HFFc6 (cell line): ENCODE measurements at regions not wholly inside any gene's neighbourhood (a gene's known extent, or its start where the extent isn't known, plus 50 kb on each side); places are given as distances from the start of the nearest gene placed in this dataset.

ENCODE experiments used
- DNase-seq: peaks from one replicate; pipeline ENCODE4 v3.0.0-alpha.2; 2018
- H3K27ac Mint-ChIP-seq: 2 replicates; pipeline ENCODE4 v1.8.0; 2020; ENCODE audit warnings: mild to moderate bottlenecking, mixed read lengths
- H3K27me3 Mint-ChIP-seq: 2 replicates; pipeline ENCODE4 v1.8.0; 2021; ENCODE audit warnings: mild to moderate bottlenecking, moderate library complexity, mixed read lengths; ENCODE audit not compliant: insufficient read depth
- H3K36me3 Mint-ChIP-seq: 2 replicates; pipeline ENCODE4 v1.8.0; 2021; ENCODE audit warnings: low read depth, mixed read lengths
- H3K4me1 Mint-ChIP-seq: 2 replicates; pipeline ENCODE4 v1.8.0; 2020; ENCODE audit warnings: low read depth, mixed read lengths
- H3K4me3 Mint-ChIP-seq: 2 replicates; pipeline ENCODE4 v1.8.0; 2020; ENCODE audit warnings: mild to moderate bottlenecking, moderate library complexity, mixed read lengths
- H3K9me3 Mint-ChIP-seq: 2 replicates; pipeline ENCODE4 v1.8.0; 2020; ENCODE audit warnings: mild to moderate bottlenecking, mixed read lengths
- TF ChIP-seq, protein P1 (sequence below): fragments of 200-600 bp; sonication (generic); IDR thresholded peaks from 2 replicates; pipeline ENCODE4 v1.5.0; 2021; ENCODE audit warnings: antibody characterized with exemption, mild to moderate bottlenecking

DNA sequence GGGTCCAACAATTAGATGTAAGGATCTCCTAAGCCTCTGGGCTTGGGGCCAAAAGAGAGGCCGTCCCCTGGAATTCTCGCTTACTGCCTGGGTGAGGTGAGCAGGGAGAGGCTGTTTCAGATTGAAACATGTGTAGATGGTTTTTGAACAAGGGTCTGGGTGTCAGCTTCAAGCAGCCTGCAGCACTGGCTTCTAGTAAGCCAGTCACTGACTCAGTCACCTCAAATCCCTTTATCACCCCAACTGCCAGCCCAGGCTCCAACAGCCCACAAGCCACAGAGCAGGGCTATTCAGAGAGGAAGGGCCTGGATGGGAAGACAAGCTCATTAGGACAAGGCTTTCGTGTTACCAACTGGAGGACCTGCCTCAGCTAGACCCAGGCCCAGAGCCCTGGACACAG lies 180.2 kb downstream of the CCT6B start:
- no peak for DNase-seq
- peaks cover 75% of the 10 kb centered on the region for H3K9me3 Mint-ChIP-seq
- H3K4me1 Mint-ChIP-seq: no peaks in the 10 kb centered on the region
- TF ChIP-seq, protein P1, sequence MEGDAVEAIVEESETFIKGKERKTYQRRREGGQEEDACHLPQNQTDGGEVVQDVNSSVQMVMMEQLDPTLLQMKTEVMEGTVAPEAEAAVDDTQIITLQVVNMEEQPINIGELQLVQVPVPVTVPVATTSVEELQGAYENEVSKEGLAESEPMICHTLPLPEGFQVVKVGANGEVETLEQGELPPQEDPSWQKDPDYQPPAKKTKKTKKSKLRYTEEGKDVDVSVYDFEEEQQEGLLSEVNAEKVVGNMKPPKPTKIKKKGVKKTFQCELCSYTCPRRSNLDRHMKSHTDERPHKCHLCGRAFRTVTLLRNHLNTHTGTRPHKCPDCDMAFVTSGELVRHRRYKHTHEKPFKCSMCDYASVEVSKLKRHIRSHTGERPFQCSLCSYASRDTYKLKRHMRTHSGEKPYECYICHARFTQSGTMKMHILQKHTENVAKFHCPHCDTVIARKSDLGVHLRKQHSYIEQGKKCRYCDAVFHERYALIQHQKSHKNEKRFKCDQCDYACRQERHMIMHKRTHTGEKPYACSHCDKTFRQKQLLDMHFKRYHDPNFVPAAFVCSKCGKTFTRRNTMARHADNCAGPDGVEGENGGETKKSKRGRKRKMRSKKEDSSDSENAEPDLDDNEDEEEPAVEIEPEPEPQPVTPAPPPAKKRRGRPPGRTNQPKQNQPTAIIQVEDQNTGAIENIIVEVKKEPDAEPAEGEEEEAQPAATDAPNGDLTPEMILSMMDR: no peak
- H3K4me3 Mint-ChIP-seq: no peak overlapping the region
- H3K27ac Mint-ChIP-seq: no peak overlapping the region
- no peaks in the 10 kb centered on the region for H3K36me3 Mint-ChIP-seq
- no peaks in the 10 kb centered on the region; the same call in 1 of the 2 replicates for H3K27me3 Mint-ChIP-seq

DNA sequence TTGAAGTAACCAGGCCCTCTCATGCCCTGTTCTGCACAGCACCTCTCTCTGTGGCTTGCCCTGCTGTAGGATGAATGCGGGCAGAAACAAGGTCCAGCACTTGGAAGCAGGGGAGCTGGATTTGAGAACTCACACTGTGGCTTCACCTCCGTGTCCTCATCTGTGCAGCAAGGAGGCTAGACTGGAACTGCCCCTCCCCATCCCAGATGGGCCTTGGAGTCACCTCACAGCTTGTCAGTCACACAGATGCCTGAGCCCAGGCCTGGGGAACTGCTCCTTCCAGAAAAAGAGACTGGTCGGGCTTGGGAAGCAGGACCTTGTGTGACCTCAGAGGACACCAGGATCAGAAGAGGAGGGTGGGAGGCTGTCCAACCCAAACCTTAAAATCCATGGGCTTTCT lies 180.8 kb downstream of the CCT6B start:
- no peaks in the 10 kb centered on the region for H3K4me1 Mint-ChIP-seq
- peaks cover 74% of the 10 kb centered on the region for H3K9me3 Mint-ChIP-seq
- H3K36me3 Mint-ChIP-seq: no peaks in the 10 kb centered on the region
- no peak overlapping the region for H3K27ac Mint-ChIP-seq
- TF ChIP-seq, protein P1: no peak
- H3K27me3 Mint-ChIP-seq: peaks cover 2% of the 10 kb centered on the region; the same call in 1 of the 2 replicates
- H3K4me3 Mint-ChIP-seq: no peak overlapping the region
- no peak for DNase-seq

DNA sequence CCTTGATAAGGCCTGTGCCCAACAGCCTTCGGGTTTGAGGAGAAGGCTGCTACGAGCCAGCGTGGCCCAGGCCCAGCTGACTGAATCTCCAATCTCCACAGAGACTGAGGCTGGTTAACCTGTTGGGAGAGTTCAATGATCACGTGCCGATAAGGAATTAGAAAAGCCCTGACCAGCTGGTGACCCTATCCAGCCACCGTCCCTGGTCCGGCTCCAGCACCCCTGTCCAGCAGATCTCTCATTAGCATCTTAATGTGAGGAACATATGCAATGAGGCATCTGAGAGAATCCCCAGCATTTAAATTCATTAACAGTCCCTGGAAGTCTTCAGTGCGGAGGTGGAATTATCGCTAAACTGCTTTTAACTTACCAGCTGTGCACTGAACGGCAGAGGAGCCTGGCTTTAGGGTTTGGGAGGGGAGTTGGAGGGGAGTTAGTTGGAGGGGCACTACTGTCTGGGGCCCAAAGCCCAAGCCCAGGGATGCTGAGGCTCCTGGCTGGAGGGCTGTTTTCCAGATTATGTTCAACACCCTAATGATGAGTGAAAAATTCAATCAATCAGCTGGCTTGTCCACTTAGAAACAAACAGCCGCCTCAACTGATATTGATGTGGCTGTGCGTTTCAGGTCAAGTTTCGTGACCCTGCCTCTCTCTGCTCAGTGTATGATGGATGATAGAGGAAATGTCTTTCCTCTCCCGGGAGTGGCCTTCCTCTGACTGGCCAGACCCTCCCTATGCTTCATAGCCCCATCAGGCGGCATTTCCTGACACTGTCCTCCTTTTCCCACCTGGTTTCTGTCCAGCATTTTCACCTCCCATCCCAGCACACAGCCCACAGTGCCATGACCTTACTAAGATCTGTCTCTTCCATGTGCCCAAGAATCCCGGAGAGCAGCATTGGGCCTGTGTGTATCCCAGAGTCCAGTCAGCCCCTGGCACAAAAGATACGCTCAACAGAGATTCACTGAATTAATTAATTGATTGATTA lies 184.5 kb downstream of the CCT6B start:
- Mint-ChIP-seq H3K36me3 (no peaks in the 10 kb centered on the region), H3K27ac (no peak overlapping the region), H3K4me1 (no peaks in the 10 kb centered on the region), H3K4me3 (no peak overlapping the region), H3K9me3 (peaks cover 78% of the 10 kb centered on the region), H3K27me3 (peaks cover 2% of the 10 kb centered on the region; the same call in 1 of the 2 replicates)
- TF ChIP-seq, protein P1: no peak
- no peak for DNase-seq

DNA sequence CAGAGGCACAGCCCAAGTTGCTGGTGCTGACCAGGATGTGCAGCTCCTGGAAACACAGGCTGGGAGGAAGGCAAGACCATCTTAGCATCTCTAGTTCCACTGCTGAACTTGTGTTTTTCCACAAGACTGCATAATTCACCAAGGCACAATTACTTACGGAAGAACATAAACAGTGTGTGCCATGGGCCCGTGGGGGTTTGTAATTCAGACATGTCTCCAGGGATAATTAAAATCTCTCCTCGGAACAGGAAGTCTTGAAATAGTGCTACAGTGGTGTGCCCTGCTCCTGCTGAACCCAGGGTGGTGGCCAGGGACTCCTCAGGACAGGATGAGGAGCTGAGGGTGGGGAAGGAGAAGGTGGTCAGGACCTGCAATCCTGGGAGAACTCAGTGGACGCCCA lies 188.2 kb downstream of the CCT6B start:
- H3K27me3 Mint-ChIP-seq: peaks cover 2% of the 10 kb centered on the region; the same call in 1 of the 2 replicates
- H3K9me3 Mint-ChIP-seq: peaks cover 49% of the 10 kb centered on the region
- H3K27ac Mint-ChIP-seq: no peak overlapping the region
- no peak overlapping the region for H3K4me3 Mint-ChIP-seq
- H3K36me3 Mint-ChIP-seq: no peaks in the 10 kb centered on the region
- H3K4me1 Mint-ChIP-seq: no peaks in the 10 kb centered on the region
- no peak for DNase-seq
- TF ChIP-seq, protein P1: no peak

DNA sequence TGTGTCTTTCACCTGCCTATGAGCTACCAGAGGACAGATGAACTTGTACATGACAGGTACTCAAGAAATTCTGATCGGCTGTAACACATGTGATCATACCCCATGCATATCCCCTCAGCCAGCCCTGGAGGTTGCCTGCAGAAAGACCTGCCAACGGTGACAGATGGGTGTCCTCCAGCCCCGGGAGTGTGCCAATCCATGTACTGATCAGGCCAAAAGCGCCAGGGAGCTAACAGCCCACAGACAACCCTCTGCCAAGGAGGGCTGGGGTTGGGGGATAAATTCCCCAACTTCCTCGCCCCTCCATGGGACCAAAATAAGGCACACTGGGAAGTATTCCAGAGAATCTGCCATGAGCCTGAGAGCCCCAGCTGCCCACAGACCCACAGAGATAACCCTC lies 189.4 kb downstream of the CCT6B start:
- Mint-ChIP-seq H3K4me3 (no peak overlapping the region), H3K27ac (no peak overlapping the region), H3K9me3 (peaks cover 47% of the 10 kb centered on the region), H3K27me3 (peaks cover 2% of the 10 kb centered on the region; the same call in 1 of the 2 replicates), H3K36me3 (no peaks in the 10 kb centered on the region), H3K4me1 (no peaks in the 10 kb centered on the region)
- TF ChIP-seq, protein P1: no peak
- DNase-seq: no peak
